ENCODE measurements at regions not wholly inside any gene's neighbourhood (a gene's known extent, or its start where the extent isn't known, plus 50 kb on each side); places are given as distances from the start of the nearest gene placed in this dataset.

GRCh38 chr9:18124760-18125159 lies 349.2 kb upstream of the ADAMTSL1 start:
- no peak for DNase-seq (ENCODE audit: low read depth)
- TF ChIP-seq, protein P1, sequence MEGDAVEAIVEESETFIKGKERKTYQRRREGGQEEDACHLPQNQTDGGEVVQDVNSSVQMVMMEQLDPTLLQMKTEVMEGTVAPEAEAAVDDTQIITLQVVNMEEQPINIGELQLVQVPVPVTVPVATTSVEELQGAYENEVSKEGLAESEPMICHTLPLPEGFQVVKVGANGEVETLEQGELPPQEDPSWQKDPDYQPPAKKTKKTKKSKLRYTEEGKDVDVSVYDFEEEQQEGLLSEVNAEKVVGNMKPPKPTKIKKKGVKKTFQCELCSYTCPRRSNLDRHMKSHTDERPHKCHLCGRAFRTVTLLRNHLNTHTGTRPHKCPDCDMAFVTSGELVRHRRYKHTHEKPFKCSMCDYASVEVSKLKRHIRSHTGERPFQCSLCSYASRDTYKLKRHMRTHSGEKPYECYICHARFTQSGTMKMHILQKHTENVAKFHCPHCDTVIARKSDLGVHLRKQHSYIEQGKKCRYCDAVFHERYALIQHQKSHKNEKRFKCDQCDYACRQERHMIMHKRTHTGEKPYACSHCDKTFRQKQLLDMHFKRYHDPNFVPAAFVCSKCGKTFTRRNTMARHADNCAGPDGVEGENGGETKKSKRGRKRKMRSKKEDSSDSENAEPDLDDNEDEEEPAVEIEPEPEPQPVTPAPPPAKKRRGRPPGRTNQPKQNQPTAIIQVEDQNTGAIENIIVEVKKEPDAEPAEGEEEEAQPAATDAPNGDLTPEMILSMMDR (IDR thresholded peaks at IDR 0.05; ENCODE audit: insufficient read depth, low read depth, low read length, missing control alignments) = no peak

GRCh38 chr9:18126831-18127498 lies 347.0 kb upstream of the ADAMTSL1 start:
- no peak overlapping the region for H3K4me3 ChIP-seq (ENCODE audit: low read depth, low read length)
- no peak for DNase-seq (ENCODE audit: low read depth)
- TF ChIP-seq, protein P1 (IDR thresholded peaks at IDR 0.05; ENCODE audit: insufficient read depth, low read depth, low read length, missing control alignments) = no peak

More at GRCh38 chr9:18124760-18125159, 349.2 kb upstream of the ADAMTSL1 start:
- H3K4me3 ChIP-seq (ENCODE audit: low read depth, low read length) = no peak overlapping the region

GRCh38 chr9:18127499-18127875 lies 346.5 kb upstream of the ADAMTSL1 start:
- TF ChIP-seq, protein P1 (IDR thresholded peaks at IDR 0.05; ENCODE audit: insufficient read depth, low read depth, low read length, missing control alignments) = no peak
- DNase-seq (ENCODE audit: low read depth) = no peak

GRCh38 chr9:18129809-18130334 lies 344.1 kb upstream of the ADAMTSL1 start:
- TF ChIP-seq, protein P1 (IDR thresholded peaks at IDR 0.05; ENCODE audit: insufficient read depth, low read depth, low read length, missing control alignments) = no peak
- no peak for DNase-seq (ENCODE audit: low read depth)
- H3K4me3 ChIP-seq (ENCODE audit: low read depth, low read length) = no peak overlapping the region

More at GRCh38 chr9:18127499-18127875, 346.5 kb upstream of the ADAMTSL1 start:
- no peak overlapping the region for H3K4me3 ChIP-seq (ENCODE audit: low read depth, low read length)

DNA sequence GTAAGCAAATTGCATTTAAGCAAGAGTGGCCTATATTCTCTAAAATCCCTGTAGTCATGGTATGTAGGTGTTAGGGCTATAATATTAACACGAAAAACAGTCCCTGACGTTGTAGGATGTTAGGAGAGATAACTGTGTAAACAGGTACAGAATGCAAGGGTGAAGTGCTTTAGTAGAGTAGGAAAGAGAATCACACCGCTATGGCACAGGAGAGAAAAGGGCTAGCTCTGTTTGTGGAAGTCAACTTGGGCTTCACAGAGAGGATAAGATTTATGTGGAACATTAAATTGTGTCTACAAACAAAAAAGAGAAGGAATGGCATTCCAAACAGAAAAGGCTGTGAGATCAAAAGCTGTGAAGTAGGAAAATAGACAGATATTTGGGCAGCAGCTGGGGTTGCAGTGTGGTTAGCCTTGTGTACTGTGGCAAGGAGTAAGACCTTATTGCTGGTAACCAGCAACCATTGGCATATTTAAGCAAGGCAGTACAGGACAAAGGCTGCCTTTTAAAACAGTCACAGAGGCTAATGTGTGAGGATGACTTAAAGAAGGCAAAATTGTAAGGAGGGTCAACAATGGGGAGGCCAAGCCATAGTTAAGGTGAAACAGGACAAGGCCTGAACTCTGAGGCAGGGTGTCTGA lies 337.5 kb upstream of the ADAMTSL1 start:
- DNase-seq (ENCODE audit: low read depth) = no peak
- no peak overlapping the region for H3K4me3 ChIP-seq (ENCODE audit: low read depth, low read length)
- TF ChIP-seq, protein P1 (IDR thresholded peaks at IDR 0.05; ENCODE audit: insufficient read depth, low read depth, low read length, missing control alignments) = no peak

DNA sequence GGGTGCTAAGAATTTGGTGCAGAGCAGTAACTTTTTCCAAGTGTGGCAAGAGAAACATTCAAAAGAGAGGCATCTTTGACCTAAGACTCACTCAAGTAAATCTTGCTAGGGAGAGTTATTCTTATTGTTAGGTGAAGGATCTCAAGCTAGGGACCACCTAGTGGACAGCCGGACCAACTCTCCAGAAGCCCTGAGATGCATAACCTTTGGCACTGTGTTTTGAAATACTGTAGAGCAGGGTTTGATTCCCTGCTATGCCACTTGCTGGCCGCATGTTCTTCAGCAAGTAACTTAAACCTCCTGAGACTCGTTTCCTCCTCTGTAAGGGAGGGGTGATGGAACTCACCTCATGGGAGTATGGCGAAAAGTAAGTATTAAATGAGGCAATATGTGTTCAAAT lies 336.1 kb upstream of the ADAMTSL1 start:
- no peak for DNase-seq (ENCODE audit: low read depth)
- H3K4me3 ChIP-seq (ENCODE audit: low read depth, low read length) = no peak overlapping the region
- TF ChIP-seq, protein P1 (IDR thresholded peaks at IDR 0.05; ENCODE audit: insufficient read depth, low read depth, low read length, missing control alignments) = no peak
